ENCODE measurements at regions not wholly inside any gene's neighbourhood (a gene's known extent, or its start where the extent isn't known, plus 50 kb on each side); places are given as distances from the start of the nearest gene placed in this dataset.

DNA sequence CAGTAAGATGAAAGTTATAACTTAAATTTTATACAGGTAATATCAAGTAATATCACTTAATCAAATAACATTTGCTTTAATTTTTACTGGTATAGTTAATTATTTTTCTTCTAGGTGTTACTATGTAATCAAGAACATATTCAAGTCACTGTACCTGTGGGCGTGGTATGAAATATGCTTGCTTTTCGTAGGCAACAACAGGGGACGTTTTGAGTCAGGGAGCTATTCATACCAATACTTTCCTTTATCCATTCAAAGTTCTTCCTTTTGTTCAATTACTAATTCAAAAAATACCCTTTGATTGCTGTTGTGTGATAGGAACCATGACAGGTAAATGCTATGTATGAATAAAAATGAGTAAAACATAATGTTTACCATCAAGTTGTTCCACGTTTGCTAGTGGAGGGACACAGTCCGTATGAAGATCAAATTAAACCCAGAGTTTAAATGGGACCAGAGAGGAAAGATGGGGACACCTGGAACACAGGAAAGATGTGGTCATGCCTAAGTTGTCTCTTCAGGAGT lies 654.0 kb upstream of the KCNMB2 start:
- intact Hi-C loops (cut with DNase I), result no loop called here
- no peak for TF ChIP-seq POLR2A (IDR thresholded peaks at IDR 0.05)
- TF ChIP-seq, protein P1, sequence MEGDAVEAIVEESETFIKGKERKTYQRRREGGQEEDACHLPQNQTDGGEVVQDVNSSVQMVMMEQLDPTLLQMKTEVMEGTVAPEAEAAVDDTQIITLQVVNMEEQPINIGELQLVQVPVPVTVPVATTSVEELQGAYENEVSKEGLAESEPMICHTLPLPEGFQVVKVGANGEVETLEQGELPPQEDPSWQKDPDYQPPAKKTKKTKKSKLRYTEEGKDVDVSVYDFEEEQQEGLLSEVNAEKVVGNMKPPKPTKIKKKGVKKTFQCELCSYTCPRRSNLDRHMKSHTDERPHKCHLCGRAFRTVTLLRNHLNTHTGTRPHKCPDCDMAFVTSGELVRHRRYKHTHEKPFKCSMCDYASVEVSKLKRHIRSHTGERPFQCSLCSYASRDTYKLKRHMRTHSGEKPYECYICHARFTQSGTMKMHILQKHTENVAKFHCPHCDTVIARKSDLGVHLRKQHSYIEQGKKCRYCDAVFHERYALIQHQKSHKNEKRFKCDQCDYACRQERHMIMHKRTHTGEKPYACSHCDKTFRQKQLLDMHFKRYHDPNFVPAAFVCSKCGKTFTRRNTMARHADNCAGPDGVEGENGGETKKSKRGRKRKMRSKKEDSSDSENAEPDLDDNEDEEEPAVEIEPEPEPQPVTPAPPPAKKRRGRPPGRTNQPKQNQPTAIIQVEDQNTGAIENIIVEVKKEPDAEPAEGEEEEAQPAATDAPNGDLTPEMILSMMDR (IDR thresholded peaks at IDR 0.05), result no peak
- 92 to 96% methylated on average over 5 of the region's 5 CpGs for WGBS, 2 donors

DNA sequence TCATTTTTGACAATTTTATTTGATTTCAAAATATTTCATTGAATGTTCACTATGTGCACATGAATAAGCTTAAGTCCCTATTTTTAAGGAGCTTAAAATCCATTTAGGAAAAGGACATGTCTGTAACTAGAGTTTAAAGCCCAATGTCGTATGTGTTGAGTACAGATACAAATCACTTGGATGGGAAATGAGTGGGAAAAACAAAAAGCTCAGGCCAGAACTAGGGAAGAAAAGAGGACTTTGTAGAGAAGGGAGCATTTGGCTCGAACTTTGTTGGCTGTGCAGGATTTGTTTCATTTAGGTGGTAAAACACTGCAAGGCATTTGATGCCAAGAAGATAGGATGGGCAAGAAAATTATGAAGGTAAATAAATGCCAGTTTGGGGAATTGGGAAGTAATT lies 653.1 kb upstream of the KCNMB2 start:
- no peak overlapping the region for H3K4me3 ChIP-seq (replicated peaks in 1 of 3)
- no peaks in the 10 kb centered on the region for H3K36me3 ChIP-seq
- 47 to 57% methylated on average over 2 of the region's 2 CpGs for WGBS, 2 donors
- H3K4me1 ChIP-seq, result no peaks in the 10 kb centered on the region
- H3K9me3 ChIP-seq, result no peaks in the 10 kb centered on the region
- no peaks in the 10 kb centered on the region for H3K27me3 ChIP-seq
- no peak for DNase-seq
- TF ChIP-seq, protein P1 (IDR thresholded peaks at IDR 0.05), result no peak
- no peak for TF ChIP-seq POLR2A (IDR thresholded peaks at IDR 0.05)
- intact Hi-C loops (cut with DNase I), result no loop called here
- no peak overlapping the region for H3K27ac ChIP-seq

More for the DNA sequence above, 654.0 kb upstream of the KCNMB2 start:
- no peak for DNase-seq
- H3K9me3 ChIP-seq, result no peaks in the 10 kb centered on the region
- no peaks in the 10 kb centered on the region for H3K36me3 ChIP-seq
- H3K27ac ChIP-seq, result no peak overlapping the region
- H3K27me3 ChIP-seq, result no peaks in the 10 kb centered on the region
- no peaks in the 10 kb centered on the region for H3K4me1 ChIP-seq
- no peak overlapping the region for H3K4me3 ChIP-seq (replicated peaks in 1 of 3)

DNA sequence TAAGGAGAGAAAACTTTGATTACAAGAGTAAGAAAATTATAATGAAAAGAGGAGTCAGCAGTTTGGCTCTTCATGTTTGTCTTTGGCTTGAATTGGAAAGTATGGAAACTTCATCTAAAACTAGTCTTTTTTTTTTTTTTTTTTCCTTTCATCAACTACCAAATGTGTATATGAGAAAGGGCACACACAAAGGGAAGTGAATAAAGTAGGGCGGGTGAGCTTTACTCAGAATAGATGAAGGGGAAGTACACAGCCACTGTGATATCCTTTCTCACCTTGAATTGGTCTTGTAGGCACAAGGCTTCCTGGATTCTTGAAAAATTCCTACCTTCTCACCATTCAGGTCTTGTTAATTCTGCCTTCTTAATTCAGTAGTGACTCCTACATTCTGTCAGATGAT lies 652.3 kb upstream of the KCNMB2 start:
- DNase-seq, result no peak
- Histone ChIP-seq H3K4me3 (replicated peaks in 1 of 3) (no peak overlapping the region), H3K36me3 (no peaks in the 10 kb centered on the region), H3K27ac (no peak overlapping the region), H3K9me3 (no peaks in the 10 kb centered on the region), H3K4me1 (no peaks in the 10 kb centered on the region), H3K27me3 (no peaks in the 10 kb centered on the region)
- TF ChIP-seq, protein P1 (IDR thresholded peaks at IDR 0.05), result no peak
- TF ChIP-seq POLR2A (IDR thresholded peaks at IDR 0.05), result no peak
- intact Hi-C loops (cut with DNase I), result no loop called here
- 71 to 78% methylated on average over 1 of the region's 1 CpG for WGBS, 2 donors

DNA sequence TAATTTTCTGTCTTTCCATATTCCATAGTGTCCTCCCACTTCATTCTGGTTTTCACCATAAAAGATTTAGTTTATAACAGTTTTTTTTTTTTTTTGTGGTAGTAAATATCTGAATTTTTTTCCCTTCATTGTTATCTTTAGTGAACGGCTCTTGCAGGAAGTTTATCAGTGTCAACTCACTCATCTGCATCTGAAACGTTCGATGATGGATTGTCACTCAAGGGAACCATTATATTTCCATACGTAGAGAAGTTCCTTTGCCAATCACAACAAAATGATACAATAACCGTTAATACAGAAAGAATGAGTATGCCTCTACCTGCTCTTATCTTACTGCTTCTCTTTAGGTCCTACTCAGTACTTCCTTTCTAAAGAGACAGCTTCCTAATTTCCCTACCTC lies 651.2 kb upstream of the KCNMB2 start:
- Histone ChIP-seq H3K4me1 (no peaks in the 10 kb centered on the region), H3K36me3 (no peaks in the 10 kb centered on the region), H3K4me3 (replicated peaks in 1 of 3) (no peak overlapping the region), H3K9me3 (no peaks in the 10 kb centered on the region), H3K27me3 (no peaks in the 10 kb centered on the region), H3K27ac (no peak overlapping the region)
- 80 to 81% methylated on average over 5 of the region's 5 CpGs for WGBS, 2 donors
- intact Hi-C loops (cut with DNase I), result no loop called here
- no peak for DNase-seq
- TF ChIP-seq POLR2A (IDR thresholded peaks at IDR 0.05), result no peak
- TF ChIP-seq, protein P1 (IDR thresholded peaks at IDR 0.05), result no peak

DNA sequence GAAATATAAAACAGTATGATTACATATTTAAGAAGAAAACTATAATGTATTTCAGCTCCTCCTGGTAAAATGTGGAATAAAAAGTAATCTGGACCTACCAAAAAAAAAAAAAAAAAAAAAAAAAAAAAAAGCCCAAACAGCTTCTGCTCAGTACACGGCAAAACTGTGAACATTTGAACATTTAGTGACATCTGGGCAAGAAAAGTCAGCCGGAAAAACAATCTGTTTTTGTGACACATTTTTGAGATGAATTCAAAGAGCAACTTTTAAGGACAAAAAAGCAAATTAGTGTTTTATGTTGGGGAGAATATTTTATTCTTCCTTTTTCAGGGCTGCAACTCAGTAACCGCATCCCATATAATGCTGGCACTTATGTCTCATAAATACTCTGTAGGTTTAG lies 649.7 kb upstream of the KCNMB2 start:
- H3K27ac ChIP-seq, result no peak overlapping the region
- H3K9me3 ChIP-seq, result no peaks in the 10 kb centered on the region
- no peak for DNase-seq
- intact Hi-C loops (cut with DNase I), result no loop called here
- TF ChIP-seq, protein P1 (IDR thresholded peaks at IDR 0.05), result no peak
- no peak for TF ChIP-seq POLR2A (IDR thresholded peaks at IDR 0.05)
- no peaks in the 10 kb centered on the region for H3K36me3 ChIP-seq
- 92 to 94% methylated on average over 3 of the region's 3 CpGs for WGBS, 2 donors
- no peak overlapping the region for H3K4me3 ChIP-seq (replicated peaks in 1 of 3)
- H3K4me1 ChIP-seq, result no peaks in the 10 kb centered on the region
- no peaks in the 10 kb centered on the region for H3K27me3 ChIP-seq

All from thyroid gland (tissue), 4 donors.